ENCODE measurements at regions not wholly inside any gene's neighbourhood (a gene's known extent, or its start where the extent isn't known, plus 50 kb on each side); places are given as distances from the start of the nearest gene placed in this dataset.

- Histone ChIP-seq H3K9ac (ENCODE audit: low read length) (no peak overlapping the region), H3K27ac (ENCODE audit: low read length) (no peak overlapping the region), H3K4me3 (ENCODE audit: low read length) (no peak overlapping the region), H2AFZ (ENCODE audit: low read length) (no peak overlapping the region), H3K9me2 (replicated peaks; ENCODE audit: low read length) (no peaks in the 10 kb centered on the region), H3K4me2 (ENCODE audit: low read length) (no peak overlapping the region), H3K4me1 (ENCODE audit: insufficient read depth, low read length) (no peaks in the 10 kb centered on the region), H3F3A (ENCODE audit: low read length, unreplicated experiment) (no peaks in the 10 kb centered on the region), H4K20me1 (ENCODE audit: low read length) (no peaks in the 10 kb centered on the region), H3K36me3 (ENCODE audit: low read depth, low read length) (no peaks in the 10 kb centered on the region), H3K79me2 (ENCODE audit: low read length) (no peaks in the 10 kb centered on the region), H3K9me3 (ENCODE audit: low read length) (no peaks in the 10 kb centered on the region), H3K27me3 (ENCODE audit: low read length) (no peaks in the 10 kb centered on the region)
- intact Hi-C loops (cut with micrococcal nuclease): no loop called here
- ATAC-seq (no peak), DNase-seq (no peak)
- no TSS peak for BruUV-seq (replicated peaks)
- no peak for TF ChIP-seq EZH2phosphoT487 (IDR thresholded peaks at IDR 0.05; ENCODE audit: borderline replicate concordance, low read length)
- TF ChIP-seq CTCF (conservative IDR thresholded peaks at IDR 0.05; ENCODE audit: low read depth, low read length): no peak
- TF ChIP-seq EZH2 (IDR thresholded peaks at IDR 0.05; ENCODE audit: low read length, unreplicated experiment): no peak
- ChIA-PET POLR2A (ENCODE audit: unreplicated experiment) (no interaction called here), CTCF (no interaction called here)
These were observed 142.1 kb upstream of the PDE10A start for GRCh38 chr6:165805067-165805555.

- Histone ChIP-seq H3K27me3 (ENCODE audit: low read length) (no peaks in the 10 kb centered on the region), H3K9me3 (ENCODE audit: low read length) (no peaks in the 10 kb centered on the region), H3K4me2 (ENCODE audit: low read length) (no peak overlapping the region), H2AFZ (ENCODE audit: low read length) (no peak overlapping the region), H3K9ac (ENCODE audit: low read length) (no peak overlapping the region), H3K79me2 (ENCODE audit: low read length) (no peaks in the 10 kb centered on the region), H3K9me2 (replicated peaks; ENCODE audit: low read length) (no peaks in the 10 kb centered on the region), H3K4me3 (ENCODE audit: low read length) (no peak overlapping the region), H4K20me1 (ENCODE audit: low read length) (no peaks in the 10 kb centered on the region), H3K27ac (ENCODE audit: low read length) (no peak overlapping the region), H3K36me3 (ENCODE audit: low read depth, low read length) (no peaks in the 10 kb centered on the region), H3F3A (ENCODE audit: low read length, unreplicated experiment) (no peaks in the 10 kb centered on the region), H3K4me1 (ENCODE audit: insufficient read depth, low read length) (no peaks in the 10 kb centered on the region)
- ChIA-PET CTCF (no interaction called here), POLR2A (ENCODE audit: unreplicated experiment) (no interaction called here)
- TF ChIP-seq EZH2 (IDR thresholded peaks at IDR 0.05; ENCODE audit: low read length, unreplicated experiment): no peak
- ATAC-seq (no peak), DNase-seq (no peak)
- BruUV-seq (replicated peaks): no TSS peak
- intact Hi-C loops (cut with micrococcal nuclease): no loop called here
These were observed 141.5 kb upstream of the PDE10A start for GRCh38 chr6:165804331-165805066.

GRCh38 chr6:165800337-165800736 lies 137.3 kb upstream of the PDE10A start:
- Histone ChIP-seq H3F3A (ENCODE audit: low read length, unreplicated experiment) (no peaks in the 10 kb centered on the region), H3K9me2 (replicated peaks; ENCODE audit: low read length) (no peaks in the 10 kb centered on the region), H3K4me2 (ENCODE audit: low read length) (no peak overlapping the region), H3K79me2 (ENCODE audit: low read length) (no peaks in the 10 kb centered on the region), H3K9ac (ENCODE audit: low read length) (no peak overlapping the region), H3K4me1 (ENCODE audit: insufficient read depth, low read length) (no peaks in the 10 kb centered on the region), H3K9me3 (ENCODE audit: low read length) (no peaks in the 10 kb centered on the region), H3K27me3 (ENCODE audit: low read length) (no peaks in the 10 kb centered on the region), H2AFZ (ENCODE audit: low read length) (no peak overlapping the region), H3K4me3 (ENCODE audit: low read length) (no peak overlapping the region), H3K36me3 (ENCODE audit: low read depth, low read length) (no peaks in the 10 kb centered on the region), H4K20me1 (ENCODE audit: low read length) (no peaks in the 10 kb centered on the region), H3K27ac (ENCODE audit: low read length) (no peak overlapping the region)
- DNase-seq: no peak
- no peak for TF ChIP-seq EZH2 (IDR thresholded peaks at IDR 0.05; ENCODE audit: low read length, unreplicated experiment)
- TF ChIP-seq CTCF (conservative IDR thresholded peaks at IDR 0.05; ENCODE audit: low read depth, low read length): no peak
- POLR2A ChIA-PET (ENCODE audit: unreplicated experiment): no interaction called here
- BruUV-seq (replicated peaks): no TSS peak
- intact Hi-C loops (cut with micrococcal nuclease): no loop called here
- no peak for ATAC-seq
- CTCF ChIA-PET: no interaction called here
